Heart right ventricle (tissue), 16 donors: ENCODE measurements at regions not wholly inside any gene's neighbourhood (a gene's known extent, or its start where the extent isn't known, plus 50 kb on each side); places are given as distances from the start of the nearest gene placed in this dataset.

Experiments
- ATAC-seq, 8 donors: fragments of 200-7000 bp; cut with Tn5 transposase; one replicate each; pipeline ENCODE4 v1.9.1; 2020; ENCODE audit warnings: mild to moderate bottlenecking in 8 of 8, moderate library complexity in 8 of 8, moderate number of reproducible peaks in 1 of 8
- DNase-seq, 2 donors: peaks; one replicate each; pipeline ENCODE4 v3.0.0-alpha.2; 2020
- H3K27ac ChIP-seq, 10 donors: fragments of 200-600 bp; sonication (generic) in 2 of 10; one replicate each; pipeline versions ENCODE4 v1.5.0 to v1.8.0; 2020 to 2022; ENCODE audit warnings: mild to moderate bottlenecking in 3 of 10
- H3K27me3 ChIP-seq, 7 donors: fragments of 200-600 bp; one replicate each; pipeline ENCODE4 v1.8.0; 2021 to 2022; ENCODE audit warnings: mild to moderate bottlenecking in 2 of 7
- H3K36me3 ChIP-seq, 9 donors: fragments of 200-600 bp; sonication (generic) in 1 of 9; one replicate each; pipeline versions ENCODE4 v1.5.0 to v1.8.0; 2020 to 2022; ENCODE audit warnings: mild to moderate bottlenecking in 2 of 9
- H3K4me1 ChIP-seq, 9 donors: fragments of 200-600 bp; sonication (generic) in 1 of 9; one replicate each; pipeline versions ENCODE4 v1.5.0 to v1.8.0; 2020 to 2022; ENCODE audit warnings: mild to moderate bottlenecking in 4 of 9
- H3K4me3 ChIP-seq, 10 donors: fragments of 200-600 bp; sonication (generic) in 2 of 10; one replicate each; pipeline versions ENCODE4 v1.5.0 to v1.8.0; 2020 to 2022; ENCODE audit warnings: mild to moderate bottlenecking in 7 of 10, moderate library complexity in 2 of 10
- H3K9me3 ChIP-seq, 11 donors: fragments of 200-600 bp in 10 of 11; sonication (generic) in 2 of 11; one replicate each; pipeline versions ENCODE4 v1.5.0 to v1.8.0; 2013 to 2022; ENCODE audit warnings: mild to moderate bottlenecking in 2 of 11, control low read depth in 1 of 11, moderate library complexity in 1 of 11
- CTCF ChIP-seq, 9 donors: fragments of 200-600 bp; sonication (generic) in 2 of 9; IDR thresholded peaks; one replicate each; pipeline versions ENCODE4 v1.5.0 to v1.8.0; 2021 to 2022; ENCODE audit warnings: antibody characterized with exemption in 9 of 9, mild to moderate bottlenecking in 5 of 9, moderate library complexity in 1 of 9
- WGBS, 2 donors: extraction: QIAGEN DNeasy Blood & Tissue Kit; methylation state at CpG; one replicate each; pipeline ENCODE4 v1.1.7; 2013; ENCODE audit warnings: inconsistent platforms in 1 of 2; 5-methylcytosine and 5-hydroxymethylcytosine counted together
- intact Hi-C, 10 donors: fragments of 100-400 bp; cut with DNase I; formaldehyde crosslinking; loops; one replicate each; pipeline versions ENCODE4 v1.11.1 to v1.14.2; 2022
- donor health status: Arrhythmogenic right ventricular cardiomyopathy.
- donor health status: ischemic (EF 13 %, LVEDD 7.1; RV severe dilation, severe dysfunction).
- donor health status: healthy with polysubstance abuse.
- donor health status: DM: no; HTN: yes; CAD: no.
- donor health status: DM: no; HTN: no; CAD: no.
- donor health status: ischemic (EF 25% LVEDD 6.9; RV normal size, moderate dysfunction).
- donor health status: ischemic (EF 25% LVEDD 5.7; RV mildly dilated, moderate dysfunction).
- donor health status: healthy.
- donor health status: DM: yes; HTN: yes; CAD: no.
- donor health status: Ischemic cardiomyopathy.
- donor health status: ischemic (EF 35%, LVEDD 5.7; RV mildly dilated, moderate dysfunction).
- donor health status: nonischemic (EF 11% LVEDD 7.7; RV severe dilation, severe dysfunction).
- donor health status: DM: yes; HTN: yes; CAD: no.
- donor health status: PGD.
- donor health status: ischemic (EF 29% LVEDD 5.4; RV normal size, mild dysfunction).
- donor health status: nonischemic (EF 23%, LVEDD 6.1; RV moderate dilation, normal function).

- intact Hi-C loops, result loop anchor here in 3 of 10 donors (2.0 to 10.0 kb wide), 3 partner anchors 19 to 631 kb away; no protein-coding TSS in a partner anchor
- TF ChIP-seq CTCF (IDR thresholded peaks at IDR 0.05), result no peak
- no peaks in the 10 kb centered on the region for H3K9me3 ChIP-seq
Measured at GRCh38 chr18:55856229-55856628, 268.2 kb upstream of the TCF4 start.

GRCh38 chr18:55853268-55853667 is 265.3 kb upstream of the TCF4 start:
- Histone ChIP-seq H3K9me3 (no peaks in the 10 kb centered on the region), H3K27ac (no peak overlapping the region), H3K4me3 (no peak overlapping the region), H3K27me3 (no peaks in the 10 kb centered on the region), H3K4me1 (peaks cover 0 to 4% (median 0%) of the 10 kb centered on the region in 9 donors), H3K36me3 (no peaks in the 10 kb centered on the region)
- 93% methylated on average over 3 of the region's 3 CpGs for WGBS, 2 donors
- ATAC-seq (no peak), DNase-seq (no peak)
- intact Hi-C loops, result loop anchor here in 1 of 10 donors (10.0 kb wide), 1 partner anchor 628 kb away; no protein-coding TSS in a partner anchor
- TF ChIP-seq CTCF (IDR thresholded peaks at IDR 0.05), result no peak

More at GRCh38 chr18:55856229-55856628, 268.2 kb upstream of the TCF4 start:
- ATAC-seq, result no peak
- WGBS, 2 donors, result 77 to 78% methylated on average over 2 of the region's 2 CpGs
- Histone ChIP-seq H3K27me3 (no peaks in the 10 kb centered on the region), H3K4me3 (no peak overlapping the region), H3K4me1 (peaks cover 0 to 6% (median 0%) of the 10 kb centered on the region in 9 donors), H3K36me3 (no peaks in the 10 kb centered on the region), H3K27ac (no peak overlapping the region)
- DNase-seq, result no peak

GRCh38 chr18:55850904-55851303 is 262.9 kb upstream of the TCF4 start:
- H3K36me3 ChIP-seq, result no peaks in the 10 kb centered on the region
- no peaks in the 10 kb centered on the region for H3K4me1 ChIP-seq
- H3K27me3 ChIP-seq, result no peaks in the 10 kb centered on the region
- intact Hi-C loops, result loop anchor here in 1 of 10 donors (10.0 kb wide), 1 partner anchor 626 kb away; no protein-coding TSS in a partner anchor
- H3K9me3 ChIP-seq, result no peaks in the 10 kb centered on the region
- H3K27ac ChIP-seq, result no peak overlapping the region
- no peak overlapping the region for H3K4me3 ChIP-seq
- TF ChIP-seq CTCF (IDR thresholded peaks at IDR 0.05), result no peak
- 90 to 95% methylated on average over 8 of the region's 8 CpGs for WGBS, 2 donors
- ATAC-seq, result no peak
- DNase-seq, result no peak

- TF ChIP-seq CTCF (IDR thresholded peaks at IDR 0.05), result no peak
- Histone ChIP-seq H3K36me3 (no peaks in the 10 kb centered on the region), H3K4me1 (peaks cover 0 to 5% (median 0%) of the 10 kb centered on the region in 9 donors), H3K27ac (no peak overlapping the region), H3K4me3 (no peak overlapping the region), H3K27me3 (no peaks in the 10 kb centered on the region), H3K9me3 (no peaks in the 10 kb centered on the region)
- intact Hi-C loops, result no loop called here
- WGBS, 2 donors, result 71 to 74% methylated on average over 1 of the region's 1 CpG
- ATAC-seq, result no peak
- no peak for DNase-seq
Measured at GRCh38 chr18:55849391-55849790, 261.4 kb upstream of the TCF4 start.
